AG04449 (cell line): ENCODE measurements at regions not wholly inside any gene's neighbourhood (a gene's known extent, or its start where the extent isn't known, plus 50 kb on each side); places are given as distances from the start of the nearest gene placed in this dataset.
"Not testable (repeated sequence)": the region's sequence is repeated elsewhere in the genome, so short reads cannot be mapped to it uniquely, and the experiment has no call there.

Source experiments
- CTCF ChIA-PET: fragments of 350-600 bp; formaldehyde crosslinking; extraction: SDS; loops from one replicate; lab custom pipeline; 2021; ENCODE audit warnings: antibody characterized with exemption; lab: Yijun Ruan, JAX
- POLR2A ChIA-PET: fragments of 400-600, 350-600 bp; formaldehyde crosslinking; extraction: SDS; loops from one replicate; lab custom pipeline; 2020; ENCODE audit warnings: antibody characterized with exemption, inconsistent platforms; lab: Yijun Ruan, JAX
- DNase-seq: peaks from one replicate; pipeline ENCODE4 v3.0.0-alpha.2; 2010; ENCODE audit warnings: low read depth, low spot score
- H3K4me3 ChIP-seq: 2 replicates; pipeline ENCODE4 v1.5.1; 2011; ENCODE audit warnings: low read depth, mild to moderate bottlenecking, control low read depth, low read length
- CTCF ChIP-seq: IDR thresholded peaks from one replicate; pipeline ENCODE4 v1.5.1; 2011; ENCODE audit warnings: mild to moderate bottlenecking, moderate library complexity, low read length, control low read depth, inconsistent platforms; ENCODE audit not compliant: insufficient read depth; ENCODE audit errors: missing control alignments

GRCh38 chr7:28900311-28900710 lies 57.8 kb downstream of the TRIL start:
- TF ChIP-seq CTCF: no peak
- CTCF ChIA-PET: no interaction called here
- H3K4me3 ChIP-seq: no peak overlapping the region
- no peak for DNase-seq
- POLR2A ChIA-PET: no interaction called here

- no peak for TF ChIP-seq CTCF
- DNase-seq: no peak
- ChIA-PET POLR2A (no interaction called here), CTCF (interaction anchor here (1.4 kb wide), 1 partner anchor 12 kb away, joined by 3 read pairs; no protein-coding TSS in a partner anchor)
- no peak overlapping the region for H3K4me3 ChIP-seq
Measured at GRCh38 chr7:28893888-28894287, 64.2 kb downstream of the TRIL start.

GRCh38 chr7:28891876-28892234 lies 66.3 kb downstream of the TRIL start:
- CTCF ChIA-PET: interaction anchor here (1.0 kb wide), 1 partner anchor 35 kb away, joined by 3 read pairs; no protein-coding TSS in a partner anchor
- H3K4me3 ChIP-seq, DNase-seq, POLR2A ChIA-PET: not testable (repeated sequence)

- H3K4me3 ChIP-seq: no peak overlapping the region
- TF ChIP-seq CTCF: no peak
- no peak for DNase-seq
- ChIA-PET CTCF (no interaction called here), POLR2A (no interaction called here)
Measured at GRCh38 chr7:28891192-28891875, 66.8 kb downstream of the TRIL start.

GRCh38 chr7:28890137-28890536 lies 68.0 kb downstream of the TRIL start:
- CTCF ChIA-PET: no interaction called here
- no peak for DNase-seq
- H3K4me3 ChIP-seq: no peak overlapping the region
- POLR2A ChIA-PET: no interaction called here
- no peak for TF ChIP-seq CTCF

GRCh38 chr7:28889290-28889689 lies 68.8 kb downstream of the TRIL start:
- POLR2A ChIA-PET: no interaction called here
- no peak for DNase-seq
- no peak for TF ChIP-seq CTCF
- no peak overlapping the region for H3K4me3 ChIP-seq
- CTCF ChIA-PET: no interaction called here

- no peak for TF ChIP-seq CTCF
- no peak for DNase-seq
- CTCF ChIA-PET: interaction anchor here (1.3 to 1.7 kb wide), 2 partner anchors 13 to 221 kb away, joined by 4 to 5 read pairs; no protein-coding TSS in a partner anchor
- H3K4me3 ChIP-seq: no peak overlapping the region
- POLR2A ChIA-PET: no interaction called here
Measured at GRCh38 chr7:28885771-28886170, 72.4 kb downstream of the TRIL start.
